ENCODE measurements at regions not wholly inside any gene's neighbourhood (a gene's known extent, or its start where the extent isn't known, plus 50 kb on each side); places are given as distances from the start of the nearest gene placed in this dataset.

DNA sequence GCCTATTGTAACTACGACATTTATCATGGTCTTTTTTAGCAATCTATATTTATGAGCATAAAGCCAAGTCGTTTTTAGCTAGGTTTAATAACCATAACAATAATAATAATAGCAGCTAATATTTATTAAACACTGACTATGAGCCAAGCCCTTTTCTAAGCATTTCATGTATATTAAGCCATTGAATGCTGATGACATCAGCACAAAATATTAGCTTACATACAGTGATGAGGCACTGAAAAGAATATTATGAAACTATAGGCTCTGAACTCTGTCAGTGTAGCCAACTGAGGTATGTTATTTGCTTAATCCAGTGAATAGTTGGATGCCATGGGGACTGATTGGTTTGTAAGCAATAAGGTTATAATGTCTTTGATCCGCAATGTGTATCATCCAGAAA, 235.2 kb downstream of the NDFIP2 start:
- Mint-ChIP-seq H3K36me3 (no peaks in the 10 kb centered on the region), H3K4me3 (no peak overlapping the region), H3K4me1 (peaks cover 10% of the 10 kb centered on the region), H3K27me3 (ENCODE audit: low read depth) (no peaks in the 10 kb centered on the region), H3K9me3 (peaks cover 16% of the 10 kb centered on the region), H3K27ac (no peak overlapping the region)
- TF ChIP-seq, protein P1, sequence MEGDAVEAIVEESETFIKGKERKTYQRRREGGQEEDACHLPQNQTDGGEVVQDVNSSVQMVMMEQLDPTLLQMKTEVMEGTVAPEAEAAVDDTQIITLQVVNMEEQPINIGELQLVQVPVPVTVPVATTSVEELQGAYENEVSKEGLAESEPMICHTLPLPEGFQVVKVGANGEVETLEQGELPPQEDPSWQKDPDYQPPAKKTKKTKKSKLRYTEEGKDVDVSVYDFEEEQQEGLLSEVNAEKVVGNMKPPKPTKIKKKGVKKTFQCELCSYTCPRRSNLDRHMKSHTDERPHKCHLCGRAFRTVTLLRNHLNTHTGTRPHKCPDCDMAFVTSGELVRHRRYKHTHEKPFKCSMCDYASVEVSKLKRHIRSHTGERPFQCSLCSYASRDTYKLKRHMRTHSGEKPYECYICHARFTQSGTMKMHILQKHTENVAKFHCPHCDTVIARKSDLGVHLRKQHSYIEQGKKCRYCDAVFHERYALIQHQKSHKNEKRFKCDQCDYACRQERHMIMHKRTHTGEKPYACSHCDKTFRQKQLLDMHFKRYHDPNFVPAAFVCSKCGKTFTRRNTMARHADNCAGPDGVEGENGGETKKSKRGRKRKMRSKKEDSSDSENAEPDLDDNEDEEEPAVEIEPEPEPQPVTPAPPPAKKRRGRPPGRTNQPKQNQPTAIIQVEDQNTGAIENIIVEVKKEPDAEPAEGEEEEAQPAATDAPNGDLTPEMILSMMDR (IDR thresholded peaks at IDR 0.05; ENCODE audit: unreplicated experiment) = no peak
- no peak for DNase-seq (ENCODE audit: low spot score in 2 of 2, unreplicated experiment in 2 of 2)

DNA sequence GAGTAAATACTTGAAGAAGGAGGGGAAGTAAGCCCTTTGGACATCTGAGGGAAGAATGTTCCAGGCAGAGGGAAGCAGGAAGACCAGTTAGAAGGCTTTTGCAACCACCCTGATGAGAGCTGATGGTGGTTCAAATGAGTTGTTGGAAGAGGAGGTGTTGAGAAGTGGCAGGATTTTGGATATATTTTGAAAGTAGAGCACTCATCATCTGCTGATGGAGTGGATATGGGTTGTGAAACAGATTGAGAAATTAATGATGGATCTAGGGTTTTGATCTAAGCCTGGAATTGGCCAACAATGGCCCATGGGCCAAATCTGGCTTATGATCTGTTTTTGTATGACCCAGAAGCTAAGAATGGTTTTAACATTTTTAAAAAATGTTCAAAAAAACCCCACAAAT, 230.7 kb downstream of the NDFIP2 start:
- no peak for DNase-seq (ENCODE audit: low spot score in 2 of 2, unreplicated experiment in 2 of 2)
- Mint-ChIP-seq H3K4me3 (no peak overlapping the region), H3K36me3 (no peaks in the 10 kb centered on the region)

DNA sequence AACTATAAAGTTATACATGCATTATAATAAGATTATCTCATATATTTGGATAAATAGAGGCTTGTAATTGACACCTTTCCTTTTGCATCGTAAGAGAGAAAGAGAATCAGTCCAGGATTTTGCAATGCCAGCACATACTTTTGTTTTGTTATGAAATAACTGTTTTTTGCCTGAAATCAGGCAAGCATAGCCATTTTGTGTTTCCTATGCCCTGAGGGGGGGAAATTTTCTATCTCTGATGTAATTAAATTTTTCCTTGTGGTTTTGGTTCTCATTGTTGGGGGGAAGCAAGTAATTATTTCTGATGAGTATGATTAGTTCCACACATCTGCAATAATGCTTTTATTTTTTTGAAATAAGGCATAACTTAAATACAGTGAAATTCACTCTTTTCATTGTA, 229.4 kb downstream of the NDFIP2 start:
- Mint-ChIP-seq H3K36me3 (no peaks in the 10 kb centered on the region), H3K27me3 (ENCODE audit: low read depth) (no peaks in the 10 kb centered on the region), H3K9me3 (peaks cover 5% of the 10 kb centered on the region), H3K4me1 (peaks cover 11% of the 10 kb centered on the region), H3K27ac (no peak overlapping the region), H3K4me3 (no peak overlapping the region)
- TF ChIP-seq, protein P1 (IDR thresholded peaks at IDR 0.05; ENCODE audit: unreplicated experiment) = no peak
- no peak for DNase-seq (ENCODE audit: low spot score in 2 of 2, unreplicated experiment in 2 of 2)

More for the DNA sequence above, 230.7 kb downstream of the NDFIP2 start:
- Mint-ChIP-seq H3K4me1 (peaks cover 11% of the 10 kb centered on the region), H3K27me3 (ENCODE audit: low read depth) (no peaks in the 10 kb centered on the region), H3K9me3 (peaks cover 5% of the 10 kb centered on the region), H3K27ac (no peak overlapping the region)
- TF ChIP-seq, protein P1 (IDR thresholded peaks at IDR 0.05; ENCODE audit: unreplicated experiment) = no peak

DNA sequence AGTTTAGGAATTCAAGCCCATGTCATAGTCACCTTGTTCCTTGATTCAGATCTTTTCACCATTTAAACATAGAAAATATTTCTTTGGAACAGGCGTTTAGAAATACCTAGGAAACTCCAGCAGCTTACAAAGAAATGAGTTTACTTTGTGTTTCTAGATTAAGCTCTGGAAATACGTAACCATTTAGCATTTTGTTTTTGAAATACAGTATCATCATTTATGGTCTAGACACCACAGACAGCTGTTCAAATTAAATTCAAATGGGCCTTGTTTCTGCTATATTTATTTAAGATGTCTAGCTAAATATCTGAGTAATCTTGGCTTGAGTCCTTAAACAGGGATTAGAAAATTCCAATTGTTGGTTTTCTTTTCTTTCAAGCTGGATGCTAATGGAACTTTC, 228.5 kb downstream of the NDFIP2 start:
- Mint-ChIP-seq H3K27ac (no peak overlapping the region), H3K4me1 (peaks cover 8% of the 10 kb centered on the region), H3K4me3 (no peak overlapping the region), H3K36me3 (no peaks in the 10 kb centered on the region), H3K9me3 (peaks cover 5% of the 10 kb centered on the region), H3K27me3 (ENCODE audit: low read depth) (no peaks in the 10 kb centered on the region)
- TF ChIP-seq, protein P1 (IDR thresholded peaks at IDR 0.05; ENCODE audit: unreplicated experiment) = no peak
- DNase-seq (ENCODE audit: low spot score in 2 of 2, unreplicated experiment in 2 of 2) = no peak

DNA sequence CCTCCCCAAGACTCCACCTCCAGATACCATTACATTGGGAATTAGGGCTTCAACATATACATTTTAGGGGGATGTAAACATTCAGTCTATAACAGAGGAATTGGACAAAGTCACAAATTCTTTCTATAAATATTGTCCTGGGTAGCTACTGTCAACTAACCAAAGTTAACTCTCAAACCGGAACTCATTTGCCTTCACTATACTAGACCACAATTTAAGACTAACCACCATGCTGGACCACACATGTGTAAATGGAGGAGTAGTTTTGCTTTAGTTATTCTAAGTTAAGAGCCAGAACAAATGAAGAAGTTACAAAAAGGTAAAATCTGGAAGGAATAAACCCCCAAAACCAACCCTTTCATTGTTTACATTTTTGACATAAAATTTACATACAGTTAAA, 222.8 kb downstream of the NDFIP2 start:
- Mint-ChIP-seq H3K36me3 (no peaks in the 10 kb centered on the region), H3K4me3 (no peak overlapping the region), H3K27me3 (ENCODE audit: low read depth) (no peaks in the 10 kb centered on the region), H3K9me3 (peaks cover 9% of the 10 kb centered on the region), H3K27ac (no peak overlapping the region), H3K4me1 (peaks cover 2% of the 10 kb centered on the region)
- no peak for DNase-seq (ENCODE audit: low spot score in 2 of 2, unreplicated experiment in 2 of 2)
- TF ChIP-seq, protein P1 (IDR thresholded peaks at IDR 0.05; ENCODE audit: unreplicated experiment) = no peak

DNA sequence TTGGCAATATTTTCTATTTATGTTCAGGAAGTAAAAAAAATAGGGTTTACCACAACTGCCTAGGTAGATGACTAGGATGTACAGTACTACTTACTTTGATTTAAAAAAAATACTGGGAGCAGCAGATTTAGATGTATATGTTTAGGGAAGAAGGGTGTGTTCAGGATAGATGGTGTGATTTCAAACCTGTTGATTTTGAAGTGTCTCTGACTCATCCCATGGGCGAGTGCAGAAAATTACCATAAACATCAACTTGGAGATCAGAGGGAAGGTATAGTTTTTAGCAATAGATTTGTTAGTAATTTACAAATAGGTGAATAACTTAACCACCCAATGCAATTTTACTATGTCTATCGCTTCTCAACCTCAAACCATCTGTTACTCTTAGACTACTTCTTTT, 214.8 kb downstream of the NDFIP2 start:
- no peaks in the 10 kb centered on the region for H3K36me3 Mint-ChIP-seq
- TF ChIP-seq, protein P1 (IDR thresholded peaks at IDR 0.05; ENCODE audit: unreplicated experiment) = no peak
- H3K27me3 Mint-ChIP-seq (ENCODE audit: low read depth) = no peaks in the 10 kb centered on the region
- H3K4me1 Mint-ChIP-seq = peaks cover 18% of the 10 kb centered on the region
- no peak overlapping the region for H3K27ac Mint-ChIP-seq
- H3K9me3 Mint-ChIP-seq = peaks cover 9% of the 10 kb centered on the region
- no peak overlapping the region for H3K4me3 Mint-ChIP-seq
- no peak for DNase-seq (ENCODE audit: low spot score in 2 of 2, unreplicated experiment in 2 of 2)
